NCI-H524 treated with DMSO at 0.1 percent for 48 hours (cell line): ENCODE measurements at regions not wholly inside any gene's neighbourhood (a gene's known extent, or its start where the extent isn't known, plus 50 kb on each side); places are given as distances from the start of the nearest gene placed in this dataset.

Experiments used
- DNase-seq: peaks from one replicate; lab custom pipeline; 2025; lab: John Stamatoyannopoulos, UW

DNA sequence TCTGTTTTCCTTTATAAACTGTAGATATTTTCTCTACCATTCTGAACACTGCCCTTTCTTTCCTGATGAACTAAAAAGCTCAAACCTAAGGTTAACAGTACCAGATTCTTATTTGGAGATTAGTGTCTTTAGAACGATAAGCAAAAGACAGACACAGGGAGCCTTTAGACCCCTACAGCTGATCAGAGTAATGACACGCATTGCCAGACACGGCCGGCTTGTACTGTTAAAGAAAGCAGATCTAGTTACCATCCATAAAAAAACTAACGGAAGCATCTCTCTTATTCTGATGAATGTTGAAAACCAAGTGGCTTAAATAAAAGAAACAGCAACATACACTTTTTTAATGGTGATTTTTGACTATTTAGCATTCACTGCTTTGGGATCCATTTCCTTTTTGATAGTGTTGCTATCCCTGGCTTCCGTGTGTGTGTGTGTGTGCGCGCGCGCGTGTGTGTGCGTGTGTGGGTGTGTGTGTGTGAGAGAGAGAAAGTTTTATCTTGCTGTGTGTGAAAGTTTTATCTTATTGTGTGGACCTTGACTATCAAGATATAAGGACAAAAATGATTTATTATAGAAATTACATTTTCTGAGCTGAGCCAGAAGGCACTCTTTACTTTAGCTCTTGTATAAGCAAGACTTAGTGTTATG lies 95.6 kb upstream of the SLC35B3 start:
- no peak for DNase-seq

DNA sequence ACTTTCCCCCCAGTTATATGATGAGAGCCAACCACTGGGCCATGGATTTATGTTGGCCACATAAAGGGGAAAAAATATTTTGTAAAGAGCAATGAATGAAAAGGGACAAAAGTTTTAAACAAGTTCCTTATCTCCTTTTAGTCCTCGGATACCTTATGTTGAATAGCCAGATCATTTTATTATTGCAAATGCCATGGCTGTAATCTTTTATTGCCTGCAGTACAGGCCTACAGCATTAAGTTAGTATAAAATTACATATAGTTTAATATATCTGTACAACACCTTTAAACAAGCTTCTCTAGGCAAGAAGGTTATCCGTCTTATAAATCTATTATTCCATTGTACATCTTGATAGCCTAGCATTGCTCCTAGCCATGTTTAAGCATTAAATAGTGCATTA lies 93.9 kb upstream of the SLC35B3 start:
- no peak for DNase-seq

DNA sequence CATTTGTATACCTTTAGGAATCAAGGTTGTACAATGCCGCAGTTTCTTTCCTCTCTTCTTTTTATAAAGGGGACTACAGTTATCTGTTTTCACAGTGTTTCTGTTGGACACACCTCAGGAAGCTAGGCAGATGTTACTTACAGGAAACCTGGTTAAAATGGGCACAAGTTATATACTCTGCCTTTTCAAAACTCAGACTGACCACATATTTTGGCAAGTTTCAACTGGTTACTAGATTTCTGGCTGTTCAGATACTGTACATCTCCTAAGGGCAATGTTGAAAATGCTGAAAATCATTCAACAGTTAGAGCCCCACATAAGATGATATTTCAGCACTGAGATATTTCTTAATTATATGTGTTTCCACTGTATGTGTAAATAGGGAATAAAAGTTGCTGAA lies 92.5 kb upstream of the SLC35B3 start:
- DNase-seq = no peak

DNA sequence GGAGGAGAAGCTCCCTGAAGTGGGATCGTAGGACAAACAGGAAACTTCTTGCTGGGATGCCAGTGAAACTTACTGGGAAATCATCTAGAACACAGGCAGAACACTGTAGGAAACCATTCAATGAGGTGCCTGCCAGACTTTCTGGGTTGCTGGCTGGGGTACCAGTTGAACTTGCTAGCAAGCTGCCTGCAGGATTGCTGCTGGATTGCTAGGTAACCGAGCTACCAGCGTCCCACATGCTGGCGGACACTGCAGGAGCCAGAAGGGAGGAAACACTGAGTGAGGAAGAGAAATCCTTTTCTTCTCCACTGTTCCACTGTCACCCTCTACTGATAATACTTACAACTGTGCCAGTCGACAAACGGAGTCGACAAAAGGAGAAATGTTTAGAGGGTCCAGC lies 91.3 kb upstream of the SLC35B3 start:
- DNase-seq = no peak

DNA sequence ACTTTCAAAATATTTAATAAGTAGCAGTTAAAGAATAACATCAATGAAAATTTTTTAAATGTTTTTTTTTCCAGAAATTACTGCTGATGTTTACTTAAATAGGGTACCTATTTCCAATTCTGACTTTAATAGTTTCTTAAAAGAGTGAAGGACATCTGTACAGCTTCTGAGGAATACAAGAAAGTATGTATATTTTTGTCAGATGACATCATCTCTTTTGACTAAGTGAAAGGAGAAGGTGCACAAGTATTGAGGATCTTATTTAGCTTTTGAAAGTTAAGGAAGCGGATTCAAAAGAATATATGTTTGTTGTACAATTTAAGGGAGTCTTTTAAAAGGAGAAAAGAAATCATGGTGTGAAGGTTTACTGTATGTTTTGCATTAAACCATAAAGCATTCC lies 90.0 kb upstream of the SLC35B3 start:
- DNase-seq = no peak

DNA sequence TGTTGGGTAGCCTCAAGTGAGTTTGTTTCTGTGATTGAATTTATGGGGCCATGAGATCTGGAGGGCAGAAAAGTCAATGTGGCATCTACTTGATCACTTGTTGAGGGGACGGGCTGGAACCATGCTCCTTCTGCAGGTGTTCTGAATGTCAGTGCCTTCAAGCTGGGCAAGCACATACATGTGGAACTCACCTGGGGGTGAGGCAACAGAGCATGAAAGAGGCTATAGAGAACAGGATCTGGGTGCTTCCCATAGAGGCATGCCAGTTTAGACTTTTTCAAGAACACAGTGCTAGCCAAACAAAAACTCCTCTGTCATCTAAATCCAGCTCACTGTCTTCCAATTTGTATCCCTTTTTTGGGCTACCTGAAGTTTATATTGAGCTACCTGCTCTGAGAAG lies 77.8 kb upstream of the SLC35B3 start:
- no peak for DNase-seq

DNA sequence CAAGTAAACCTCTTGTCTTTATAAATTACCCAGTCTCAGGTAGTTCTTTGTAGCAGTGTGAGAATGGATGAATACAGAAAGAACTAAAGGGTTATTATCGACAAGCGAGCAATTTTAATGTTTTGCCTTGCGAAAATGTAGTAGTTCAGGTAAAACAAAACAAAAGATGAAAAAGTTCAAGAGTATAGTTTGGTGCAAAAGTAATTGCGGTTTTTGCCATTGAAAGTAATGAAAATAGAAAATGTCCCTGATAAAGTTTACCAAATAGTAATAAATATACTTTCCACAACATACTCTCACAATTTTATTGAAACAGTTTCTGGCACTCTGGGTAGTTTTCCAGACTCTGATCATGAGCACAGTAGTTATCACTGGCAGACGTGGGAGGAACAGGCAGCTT lies 71.9 kb upstream of the SLC35B3 start:
- DNase-seq = no peak

DNA sequence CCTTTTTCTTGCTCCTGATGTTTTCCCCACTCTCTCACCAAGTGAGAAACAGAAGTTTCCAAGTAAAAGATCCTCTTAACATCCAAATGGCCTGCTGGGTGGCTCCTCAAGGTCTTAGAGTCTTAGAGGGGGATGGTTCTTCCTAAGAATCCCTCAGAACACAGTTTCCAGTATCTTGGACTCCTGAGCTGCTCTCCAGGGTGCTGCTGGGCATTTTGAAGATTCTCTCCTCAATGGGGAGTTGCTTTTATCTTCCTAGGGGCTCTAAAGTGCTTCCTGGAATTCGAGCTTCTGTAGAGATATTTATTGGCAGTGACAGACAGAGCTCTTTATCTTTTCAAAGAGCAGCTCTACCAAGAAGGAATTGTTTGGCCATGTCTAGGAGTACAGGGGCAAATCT lies 70.8 kb upstream of the SLC35B3 start:
- DNase-seq = no peak

DNA sequence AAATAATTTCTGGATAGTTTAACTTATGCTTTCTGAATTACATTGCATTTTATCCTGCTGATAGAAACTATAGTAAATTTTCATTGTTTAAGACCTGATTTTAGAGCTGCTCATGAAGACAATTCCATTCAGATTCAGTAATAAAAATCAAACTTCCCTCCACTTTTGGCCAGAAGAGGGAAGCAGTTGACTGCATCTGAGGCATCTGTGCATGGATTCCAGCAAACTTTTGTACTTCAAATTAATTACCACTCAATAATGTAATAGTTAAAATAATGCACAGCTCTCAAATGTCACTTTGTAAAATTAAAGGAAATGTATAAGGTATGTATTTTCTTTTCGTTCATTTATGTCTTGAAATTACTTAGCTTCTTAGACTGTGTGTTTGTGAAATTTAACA lies 64.2 kb upstream of the SLC35B3 start:
- DNase-seq = no peak

DNA sequence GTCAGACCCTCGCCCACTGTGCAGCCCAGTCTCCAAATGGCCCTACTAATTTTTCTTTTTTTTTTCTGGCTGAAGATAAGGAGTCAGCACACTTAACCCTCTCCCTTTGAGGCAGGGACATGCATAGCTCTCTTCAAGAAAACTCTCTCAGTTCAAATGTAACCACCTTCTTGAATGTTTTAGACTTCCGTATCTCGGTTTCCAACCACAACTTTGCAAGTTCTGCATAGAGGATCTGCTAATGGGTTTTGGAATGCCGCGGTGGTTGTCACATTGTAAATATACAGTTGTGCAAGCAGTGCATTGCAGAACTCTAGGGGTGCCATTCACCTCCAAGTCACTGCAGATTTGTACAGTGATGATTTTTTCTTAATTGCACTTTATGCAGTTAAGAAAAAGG lies 59.4 kb upstream of the SLC35B3 start:
- no peak for DNase-seq

DNA sequence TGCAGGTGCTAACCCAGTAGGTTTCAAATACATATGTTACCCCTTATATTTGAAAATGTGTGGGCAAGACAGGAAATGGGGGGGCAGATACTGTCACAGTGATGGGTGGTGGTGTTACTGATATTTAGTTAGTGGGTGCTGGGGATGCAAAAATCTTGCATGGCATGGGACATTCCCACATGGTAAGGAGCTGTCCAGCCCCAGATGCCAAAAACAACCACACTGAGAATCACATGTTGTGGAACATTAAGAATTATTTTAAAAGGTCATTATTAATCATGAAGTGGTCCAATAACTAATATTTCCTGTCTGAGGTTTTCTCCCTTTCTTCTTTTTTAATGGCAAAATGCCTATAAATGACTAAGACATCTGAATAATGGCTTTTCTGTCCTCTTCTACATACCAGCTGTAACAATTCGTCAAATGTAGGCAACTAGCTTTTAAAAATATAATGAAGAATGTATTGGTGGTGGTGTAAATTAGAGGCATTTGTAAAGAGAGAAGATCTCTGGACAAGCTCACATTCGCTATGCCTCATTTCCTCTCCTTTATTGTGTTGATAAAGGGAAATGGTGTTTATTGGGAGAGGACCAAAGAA lies 57.3 kb upstream of the SLC35B3 start:
- no peak for DNase-seq
